AG04450 (cell line): ENCODE measurements at regions not wholly inside any gene's neighbourhood (a gene's known extent, or its start where the extent isn't known, plus 50 kb on each side); places are given as distances from the start of the nearest gene placed in this dataset.

Experiments
- CTCF ChIA-PET: fragments of 300-600, 350-600 bp; formaldehyde crosslinking; extraction: SDS; loops from one replicate; lab custom pipeline; 2022; ENCODE audit warnings: antibody characterized with exemption, inconsistent platforms; lab: Charles Lee
- POLR2A ChIA-PET: fragments of 350-600 bp; formaldehyde crosslinking; extraction: SDS; loops from one replicate; lab custom pipeline; 2021; ENCODE audit warnings: antibody characterized with exemption, inconsistent platforms; lab: Yijun Ruan, JAX
- DNase-seq: peaks from one replicate; pipeline ENCODE4 v3.0.0-alpha.2; 2011; ENCODE audit warnings: low read depth, low spot score
- H3K27ac ChIP-seq: one replicate; pipeline ENCODE4 v1.5.1; 2012; ENCODE audit warnings: low read depth, low read length, control low read depth
- H3K27me3 ChIP-seq: one replicate; pipeline ENCODE4 v1.6.0; 2012; ENCODE audit warnings: low read length; ENCODE audit not compliant: control insufficient read depth, insufficient read depth
- H3K4me3 ChIP-seq: 2 replicates; pipeline ENCODE4 v1.5.1; 2011; ENCODE audit warnings: mild to moderate bottlenecking, low read depth, low read length, control low read depth
- H3K9me3 ChIP-seq: 2 replicates; pipeline ENCODE4 v1.5.1; 2012; ENCODE audit warnings: low read length; ENCODE audit not compliant: control insufficient read depth, insufficient read depth
- TF ChIP-seq, protein P1 (sequence below): IDR thresholded peaks from 2 replicates; pipeline ENCODE4 v1.5.1; 2011; ENCODE audit warnings: low read depth, low read length, control low read depth, inconsistent platforms

- no peak for DNase-seq
- Histone ChIP-seq H3K9me3 (peaks cover 3% of the 10 kb centered on the region; the same call in 1 of the 2 replicates), H3K4me3 (no peak overlapping the region), H3K27ac (no peak overlapping the region), H3K27me3 (no peaks in the 10 kb centered on the region)
- ChIA-PET CTCF (no interaction called here), POLR2A (no interaction called here)
- TF ChIP-seq, protein P1, sequence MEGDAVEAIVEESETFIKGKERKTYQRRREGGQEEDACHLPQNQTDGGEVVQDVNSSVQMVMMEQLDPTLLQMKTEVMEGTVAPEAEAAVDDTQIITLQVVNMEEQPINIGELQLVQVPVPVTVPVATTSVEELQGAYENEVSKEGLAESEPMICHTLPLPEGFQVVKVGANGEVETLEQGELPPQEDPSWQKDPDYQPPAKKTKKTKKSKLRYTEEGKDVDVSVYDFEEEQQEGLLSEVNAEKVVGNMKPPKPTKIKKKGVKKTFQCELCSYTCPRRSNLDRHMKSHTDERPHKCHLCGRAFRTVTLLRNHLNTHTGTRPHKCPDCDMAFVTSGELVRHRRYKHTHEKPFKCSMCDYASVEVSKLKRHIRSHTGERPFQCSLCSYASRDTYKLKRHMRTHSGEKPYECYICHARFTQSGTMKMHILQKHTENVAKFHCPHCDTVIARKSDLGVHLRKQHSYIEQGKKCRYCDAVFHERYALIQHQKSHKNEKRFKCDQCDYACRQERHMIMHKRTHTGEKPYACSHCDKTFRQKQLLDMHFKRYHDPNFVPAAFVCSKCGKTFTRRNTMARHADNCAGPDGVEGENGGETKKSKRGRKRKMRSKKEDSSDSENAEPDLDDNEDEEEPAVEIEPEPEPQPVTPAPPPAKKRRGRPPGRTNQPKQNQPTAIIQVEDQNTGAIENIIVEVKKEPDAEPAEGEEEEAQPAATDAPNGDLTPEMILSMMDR: no peak
Observed at GRCh38 chr16:79535130-79535529, 65.4 kb downstream of the MAF start.

- Histone ChIP-seq H3K27me3 (no peaks in the 10 kb centered on the region), H3K4me3 (no peak overlapping the region), H3K27ac (no peak overlapping the region), H3K9me3 (no peaks in the 10 kb centered on the region; the same call in 1 of the 2 replicates)
- ChIA-PET POLR2A (no interaction called here), CTCF (no interaction called here)
- TF ChIP-seq, protein P1: no peak
- no peak for DNase-seq
Observed at GRCh38 chr16:79534143-79534542, 66.4 kb downstream of the MAF start.

DNA sequence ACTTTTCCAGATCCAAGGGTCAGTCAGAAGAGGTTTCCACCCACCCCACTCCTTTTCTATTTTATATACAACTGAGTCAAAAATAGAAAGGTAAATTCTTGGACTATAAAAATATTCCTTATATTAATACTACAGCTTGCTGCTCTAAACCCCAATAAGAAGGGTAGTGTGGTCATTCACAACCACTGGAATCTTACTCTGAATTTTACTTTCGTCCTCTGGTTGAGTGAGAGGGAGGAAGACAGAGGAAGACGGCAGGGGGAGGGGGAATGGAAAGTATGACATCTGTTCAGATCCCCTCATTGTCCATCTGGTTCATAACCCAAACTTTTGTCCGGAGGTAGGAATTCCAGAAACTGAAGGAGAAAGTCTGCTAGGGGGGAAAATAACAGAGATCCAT is 67.2 kb downstream of the MAF start:
- DNase-seq: no peak
- H3K27me3 ChIP-seq: no peaks in the 10 kb centered on the region
- ChIA-PET POLR2A (no interaction called here), CTCF (no interaction called here)
- no peak overlapping the region for H3K4me3 ChIP-seq
- TF ChIP-seq, protein P1: no peak
- no peaks in the 10 kb centered on the region; the same call in 1 of the 2 replicates for H3K9me3 ChIP-seq
- no peak overlapping the region for H3K27ac ChIP-seq

- Histone ChIP-seq H3K27ac (no peak overlapping the region), H3K4me3 (no peak overlapping the region), H3K9me3 (peaks cover 3% of the 10 kb centered on the region; the same call in 1 of the 2 replicates), H3K27me3 (no peaks in the 10 kb centered on the region)
- no peak for DNase-seq
- CTCF ChIA-PET: no interaction called here
- TF ChIP-seq, protein P1: no peak
- POLR2A ChIA-PET: no interaction called here
Observed at GRCh38 chr16:79532785-79533184, 67.8 kb downstream of the MAF start.

- TF ChIP-seq, protein P1: no peak
- H3K27ac ChIP-seq: no peak overlapping the region
- H3K27me3 ChIP-seq: no peaks in the 10 kb centered on the region
- no peak overlapping the region for H3K4me3 ChIP-seq
- ChIA-PET CTCF (no interaction called here), POLR2A (no interaction called here)
- H3K9me3 ChIP-seq: peaks cover 3% of the 10 kb centered on the region; the same call in 1 of the 2 replicates
- no peak for DNase-seq
Observed at GRCh38 chr16:79532273-79532672, 68.3 kb downstream of the MAF start.
